Osteoblast (primary cell): ENCODE measurements at regions not wholly inside any gene's neighbourhood (a gene's known extent, or its start where the extent isn't known, plus 50 kb on each side); places are given as distances from the start of the nearest gene placed in this dataset.

Experiments
- DNase-seq: peaks from one replicate; pipeline ENCODE4 v3.0.0; 2011; ENCODE audit warnings: low spot score, mixed read lengths; ENCODE audit not compliant: insufficient read length; ENCODE audit errors: missing footprints
- H2AFZ ChIP-seq: 2 replicates; pipeline ENCODE4 v1.6.0; 2011; ENCODE audit warnings: mild to moderate bottlenecking, low read length
- H3K27ac ChIP-seq: 2 replicates; pipeline ENCODE4 v1.5.1; 2011; ENCODE audit warnings: mild to moderate bottlenecking, low read depth, low read length, moderate library complexity
- H3K27me3 ChIP-seq: 2 replicates; pipeline ENCODE4 v1.6.0; 2012; ENCODE audit warnings: mild to moderate bottlenecking, control low read depth, inconsistent platforms, low read length, moderate library complexity; ENCODE audit not compliant: insufficient read depth
- H3K36me3 ChIP-seq: 2 replicates; pipeline ENCODE4 v1.5.1; 2011; ENCODE audit warnings: mild to moderate bottlenecking, low read length, control low read depth, moderate library complexity; ENCODE audit not compliant: insufficient read depth
- H3K4me1 ChIP-seq: 2 replicates; pipeline ENCODE4 v1.5.1; 2011; ENCODE audit warnings: mild to moderate bottlenecking, low read length, control low read depth, moderate library complexity; ENCODE audit not compliant: insufficient read depth
- H3K4me2 ChIP-seq: 2 replicates; pipeline ENCODE4 v1.6.0; 2011; ENCODE audit warnings: mild to moderate bottlenecking, low read length; ENCODE audit not compliant: insufficient read depth
- H3K4me3 ChIP-seq: fragments of 200-600 bp; sonication (generic); 3 replicates; pipeline ENCODE4 v1.5.1; 2012; ENCODE audit warnings: mild to moderate bottlenecking, low read length, inconsistent platforms; ENCODE audit not compliant: insufficient read depth
- H3K79me2 ChIP-seq: 2 replicates; pipeline ENCODE4 v1.6.0; 2012; ENCODE audit warnings: mild to moderate bottlenecking, low read length, control low read depth, inconsistent platforms; ENCODE audit not compliant: insufficient read depth
- H3K9me3 ChIP-seq: 2 replicates; pipeline ENCODE4 v1.5.1; 2011; ENCODE audit warnings: low read depth, low read length, control low read depth
- H4K20me1 ChIP-seq: 2 replicates; pipeline ENCODE4 v1.6.0; 2012; ENCODE audit warnings: mild to moderate bottlenecking, low read length, control low read depth; ENCODE audit not compliant: insufficient read depth
- TF ChIP-seq, protein P1 (sequence below): IDR thresholded peaks from 2 replicates; pipeline ENCODE4 v1.5.1; 2011; ENCODE audit warnings: mild to moderate bottlenecking, low read depth, low read length, moderate library complexity; ENCODE audit errors: extremely low read depth

DNA sequence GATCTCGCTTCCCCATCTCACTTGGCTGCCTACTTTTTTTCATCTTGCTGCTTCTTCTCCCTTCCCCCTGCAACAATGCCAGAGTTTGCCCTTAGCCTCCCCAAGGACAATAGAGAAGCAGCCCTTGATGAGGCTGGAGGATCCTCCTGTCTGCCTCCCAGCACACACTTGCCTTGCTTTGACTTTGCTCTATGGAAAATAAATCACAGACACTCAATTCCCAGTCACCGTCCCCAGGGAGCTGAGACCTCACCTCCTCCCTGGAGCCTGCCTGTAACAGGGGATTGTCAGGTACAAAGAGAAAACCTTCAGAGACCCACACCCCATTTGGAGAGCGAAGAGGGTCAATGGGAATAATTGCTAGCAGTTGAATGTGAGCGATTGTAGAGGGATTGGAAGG lies 242.1 kb upstream of the ZNF462 start:
- H4K20me1 ChIP-seq, result no peaks in the 10 kb centered on the region
- no peaks in the 10 kb centered on the region for H3K9me3 ChIP-seq
- no peak overlapping the region for H3K4me2 ChIP-seq
- H2AFZ ChIP-seq, result no peak overlapping the region
- H3K4me1 ChIP-seq, result no peaks in the 10 kb centered on the region
- H3K79me2 ChIP-seq, result no peaks in the 10 kb centered on the region
- H3K4me3 ChIP-seq, result no peak overlapping the region
- TF ChIP-seq, protein P1, sequence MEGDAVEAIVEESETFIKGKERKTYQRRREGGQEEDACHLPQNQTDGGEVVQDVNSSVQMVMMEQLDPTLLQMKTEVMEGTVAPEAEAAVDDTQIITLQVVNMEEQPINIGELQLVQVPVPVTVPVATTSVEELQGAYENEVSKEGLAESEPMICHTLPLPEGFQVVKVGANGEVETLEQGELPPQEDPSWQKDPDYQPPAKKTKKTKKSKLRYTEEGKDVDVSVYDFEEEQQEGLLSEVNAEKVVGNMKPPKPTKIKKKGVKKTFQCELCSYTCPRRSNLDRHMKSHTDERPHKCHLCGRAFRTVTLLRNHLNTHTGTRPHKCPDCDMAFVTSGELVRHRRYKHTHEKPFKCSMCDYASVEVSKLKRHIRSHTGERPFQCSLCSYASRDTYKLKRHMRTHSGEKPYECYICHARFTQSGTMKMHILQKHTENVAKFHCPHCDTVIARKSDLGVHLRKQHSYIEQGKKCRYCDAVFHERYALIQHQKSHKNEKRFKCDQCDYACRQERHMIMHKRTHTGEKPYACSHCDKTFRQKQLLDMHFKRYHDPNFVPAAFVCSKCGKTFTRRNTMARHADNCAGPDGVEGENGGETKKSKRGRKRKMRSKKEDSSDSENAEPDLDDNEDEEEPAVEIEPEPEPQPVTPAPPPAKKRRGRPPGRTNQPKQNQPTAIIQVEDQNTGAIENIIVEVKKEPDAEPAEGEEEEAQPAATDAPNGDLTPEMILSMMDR, result no peak
- no peaks in the 10 kb centered on the region for H3K27me3 ChIP-seq
- DNase-seq, result no peak
- no peak overlapping the region for H3K27ac ChIP-seq
- no peaks in the 10 kb centered on the region for H3K36me3 ChIP-seq

DNA sequence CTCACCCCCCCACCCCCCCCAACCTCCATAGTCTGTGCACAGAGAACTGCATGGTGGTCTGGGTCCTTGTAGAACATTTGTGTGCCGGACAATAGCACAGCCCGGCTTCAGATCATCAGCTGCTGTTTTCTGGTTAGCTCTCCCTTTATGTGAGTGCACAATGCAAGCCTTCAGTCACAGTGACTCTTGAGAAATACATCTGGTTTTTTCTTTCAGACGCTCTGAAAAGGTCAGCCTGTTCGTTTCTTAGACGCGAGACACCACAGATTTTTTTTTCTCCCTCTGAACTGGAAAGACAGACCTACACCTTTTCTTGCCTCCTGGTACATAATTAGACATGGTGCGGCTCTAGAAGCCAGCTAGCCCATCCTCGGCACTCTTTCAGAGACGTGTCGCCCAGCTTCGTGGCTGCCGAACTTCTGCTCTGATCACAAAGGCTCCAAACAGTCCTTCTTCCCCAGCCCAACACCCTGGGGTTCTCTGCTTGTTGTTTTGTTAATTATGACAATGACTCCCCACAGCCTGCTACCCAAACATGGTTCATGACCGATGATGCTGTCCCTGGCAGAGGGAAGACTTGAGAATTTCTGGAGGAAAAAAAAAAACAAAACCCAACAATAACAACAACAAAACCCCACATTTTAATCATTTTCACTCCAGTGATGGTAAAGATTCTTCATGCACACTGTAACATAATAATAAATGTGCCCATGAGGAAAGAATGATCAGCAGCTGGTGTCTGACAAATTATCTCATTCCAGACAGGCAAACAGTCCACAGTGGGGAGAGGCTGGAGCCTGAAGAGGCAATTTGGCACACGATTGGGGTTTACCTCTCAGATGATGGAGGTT lies 241.4 kb upstream of the ZNF462 start:
- DNase-seq, result no peak
- Histone ChIP-seq H3K4me3 (peak overlapping the region; percentile 52), H2AFZ (peak overlapping the region; percentile 57), H3K4me2 (peak overlapping the region; percentile 57), H3K9me3 (no peaks in the 10 kb centered on the region), H3K27ac (no peak overlapping the region), H3K27me3 (no peaks in the 10 kb centered on the region), H3K4me1 (no peaks in the 10 kb centered on the region), H4K20me1 (no peaks in the 10 kb centered on the region), H3K79me2 (no peaks in the 10 kb centered on the region), H3K36me3 (no peaks in the 10 kb centered on the region)
- TF ChIP-seq, protein P1, result no peak

- Histone ChIP-seq H2AFZ (no peak overlapping the region), H3K79me2 (no peaks in the 10 kb centered on the region), H3K4me3 (no peak overlapping the region), H3K9me3 (no peaks in the 10 kb centered on the region), H3K4me2 (no peak overlapping the region), H3K27me3 (no peaks in the 10 kb centered on the region), H3K4me1 (no peaks in the 10 kb centered on the region), H4K20me1 (no peaks in the 10 kb centered on the region), H3K27ac (no peak overlapping the region), H3K36me3 (no peaks in the 10 kb centered on the region)
- TF ChIP-seq, protein P1, result no peak
- no peak for DNase-seq
Observed at GRCh38 chr9:106622164-106622487, 240.8 kb upstream of the ZNF462 start.

- no peaks in the 10 kb centered on the region for H3K79me2 ChIP-seq
- H3K9me3 ChIP-seq, result no peaks in the 10 kb centered on the region
- H4K20me1 ChIP-seq, result no peaks in the 10 kb centered on the region
- H2AFZ ChIP-seq, result no peak overlapping the region
- no peak overlapping the region for H3K27ac ChIP-seq
- no peaks in the 10 kb centered on the region for H3K27me3 ChIP-seq
- no peaks in the 10 kb centered on the region for H3K4me1 ChIP-seq
- H3K36me3 ChIP-seq, result no peaks in the 10 kb centered on the region
- TF ChIP-seq, protein P1, result no peak
- no peak overlapping the region for H3K4me2 ChIP-seq
- no peak overlapping the region for H3K4me3 ChIP-seq
- no peak for DNase-seq
Observed at GRCh38 chr9:106623558-106623957, 239.4 kb upstream of the ZNF462 start.
